Body of pancreas (tissue), 4 donors: ENCODE measurements at regions not wholly inside any gene's neighbourhood (a gene's known extent, or its start where the extent isn't known, plus 50 kb on each side); places are given as distances from the start of the nearest gene placed in this dataset.

ENCODE experiments used
- ATAC-seq: fragments of 150-250 bp; one replicate; pipeline ENCODE4 v1.9.1; 2016
- DNase-seq, 4 donors: peaks; one replicate each; pipeline ENCODE4 v3.0.0-alpha.2; 2019
- H3K27ac ChIP-seq, 4 donors: fragments of 200-600 bp; sonication (generic); 1 replicate in 3 of 4; 2 replicates in 1 of 4; pipeline versions ENCODE4 v1.5.1 to v1.6.1; 2016 to 2019; ENCODE audit warnings: mild to moderate bottlenecking in 1 of 4, mixed read lengths in 1 of 4, moderate library complexity in 1 of 4
- H3K27me3 ChIP-seq, 2 donors: fragments of 200-600 bp; sonication (generic); one replicate each; pipeline ENCODE4 v1.6.0; 2016; ENCODE audit warnings: mild to moderate bottlenecking in 1 of 2
- H3K36me3 ChIP-seq, 2 donors: fragments of 200-600 bp; sonication (generic); replicated peaks in 1 of 2; 2 replicates each; pipeline ENCODE4 v1.5.1; 2016; ENCODE audit warnings: low read depth in 2 of 2; ENCODE audit not compliant: insufficient read depth in 1 of 2
- H3K4me1 ChIP-seq: fragments of 200-600 bp; sonication (generic); one replicate; pipeline ENCODE4 v1.6.0; 2016
- H3K4me3 ChIP-seq, 2 donors: fragments of 200-600 bp; sonication (generic); 1 replicate in 1 of 2; 2 replicates in 1 of 2; pipeline ENCODE4 v1.5.1; 2016 to 2019
- H3K9me3 ChIP-seq, 3 donors: fragments of 200-600 bp; sonication (generic); 1 replicate in 2 of 3; 2 replicates in 1 of 3; pipeline ENCODE4 v1.5.1; 2016
- CTCF ChIP-seq, 7 experiments: fragments of 450-650 bp in 4 of 7; fragments of 200-600 bp in 3 of 7; sonication (generic) in 3 of 7; IDR thresholded peaks; one replicate each; pipeline ENCODE4 v1.5.1; 2016 to 2019; ENCODE audit warnings: antibody characterized with exemption in 7 of 7
- POLR2A ChIP-seq, 3 donors: fragments of 450-650 bp; IDR thresholded peaks; one replicate each; pipeline ENCODE4 v1.6.1; 2016; ENCODE audit warnings: antibody characterized with exemption in 3 of 3, mild to moderate bottlenecking in 2 of 3
- WGBS, 2 donors: methylation state at CpG; one replicate each; pipeline ENCODE4 v1.1.5; 2017; 5-methylcytosine and 5-hydroxymethylcytosine counted together
- intact Hi-C: fragments of 100-400 bp; cut with DNase I; formaldehyde crosslinking; loops from one replicate; pipeline ENCODE4 v1.15.1; 2023

GRCh38 chr6:110552901-110553641 is 76.7 kb upstream of the SLC22A16 start:
- intact Hi-C loops = no loop called here
- no peak for ATAC-seq
- TF ChIP-seq POLR2A (IDR thresholded peaks at IDR 0.05) (no peak), CTCF (IDR thresholded peaks at IDR 0.05) (no peak)
- no peak overlapping the region for H3K4me3 ChIP-seq
- no peaks in the 10 kb centered on the region for H3K27me3 ChIP-seq
- H3K36me3 ChIP-seq = no peaks in the 10 kb centered on the region
- no peaks in the 10 kb centered on the region for H3K9me3 ChIP-seq
- no peak overlapping the region for H3K27ac ChIP-seq
- 90% methylated on average over 18 of the region's 18 CpGs for WGBS, 2 donors
- H3K4me1 ChIP-seq = no peaks in the 10 kb centered on the region
- DNase-seq = no peak

GRCh38 chr6:110552076-110552475 is 75.7 kb upstream of the SLC22A16 start:
- no peak for DNase-seq
- intact Hi-C loops = no loop called here
- no peaks in the 10 kb centered on the region for H3K27me3 ChIP-seq
- H3K4me3 ChIP-seq = no peak overlapping the region
- no peaks in the 10 kb centered on the region for H3K4me1 ChIP-seq
- no peaks in the 10 kb centered on the region for H3K9me3 ChIP-seq
- ATAC-seq = no peak
- no peaks in the 10 kb centered on the region for H3K36me3 ChIP-seq
- TF ChIP-seq CTCF (IDR thresholded peaks at IDR 0.05) (no peak), POLR2A (IDR thresholded peaks at IDR 0.05) (no peak)
- H3K27ac ChIP-seq = no peak overlapping the region

GRCh38 chr6:110551088-110551487 is 74.7 kb upstream of the SLC22A16 start:
- Histone ChIP-seq H3K4me3 (no peak overlapping the region), H3K27ac (no peak overlapping the region), H3K9me3 (no peaks in the 10 kb centered on the region), H3K4me1 (no peaks in the 10 kb centered on the region), H3K27me3 (no peaks in the 10 kb centered on the region), H3K36me3 (no peaks in the 10 kb centered on the region)
- WGBS, 2 donors = 91 to 92% methylated on average over 11 of the region's 11 CpGs
- DNase-seq = no peak
- intact Hi-C loops = no loop called here
- ATAC-seq = no peak
- no peak for TF ChIP-seq CTCF (IDR thresholded peaks at IDR 0.05)
- TF ChIP-seq POLR2A (IDR thresholded peaks at IDR 0.05) = no peak

GRCh38 chr6:110550353-110550752 is 73.9 kb upstream of the SLC22A16 start:
- Histone ChIP-seq H3K9me3 (no peaks in the 10 kb centered on the region), H3K4me3 (no peak overlapping the region), H3K27ac (no peak overlapping the region), H3K36me3 (no peaks in the 10 kb centered on the region), H3K4me1 (no peaks in the 10 kb centered on the region), H3K27me3 (no peaks in the 10 kb centered on the region)
- 82 to 91% methylated on average over 4 to 5 of the region's 5 CpGs for WGBS, 2 donors
- no peak for DNase-seq
- intact Hi-C loops = no loop called here
- TF ChIP-seq POLR2A (IDR thresholded peaks at IDR 0.05) (no peak), CTCF (IDR thresholded peaks at IDR 0.05) (no peak)
- ATAC-seq = no peak

GRCh38 chr6:110549277-110549676 is 72.9 kb upstream of the SLC22A16 start:
- DNase-seq = no peak
- Histone ChIP-seq H3K9me3 (no peaks in the 10 kb centered on the region), H3K4me1 (no peaks in the 10 kb centered on the region), H3K4me3 (no peak overlapping the region), H3K27me3 (no peaks in the 10 kb centered on the region), H3K27ac (no peak overlapping the region), H3K36me3 (no peaks in the 10 kb centered on the region)
- no peak for TF ChIP-seq CTCF (IDR thresholded peaks at IDR 0.05)
- no peak for TF ChIP-seq POLR2A (IDR thresholded peaks at IDR 0.05)
- ATAC-seq = no peak
- intact Hi-C loops = no loop called here
- WGBS, 2 donors = 75 to 91% methylated on average over 5 of the region's 5 CpGs
